ENCODE measurements at regions not wholly inside any gene's neighbourhood (a gene's known extent, or its start where the extent isn't known, plus 50 kb on each side); places are given as distances from the start of the nearest gene placed in this dataset.

DNA sequence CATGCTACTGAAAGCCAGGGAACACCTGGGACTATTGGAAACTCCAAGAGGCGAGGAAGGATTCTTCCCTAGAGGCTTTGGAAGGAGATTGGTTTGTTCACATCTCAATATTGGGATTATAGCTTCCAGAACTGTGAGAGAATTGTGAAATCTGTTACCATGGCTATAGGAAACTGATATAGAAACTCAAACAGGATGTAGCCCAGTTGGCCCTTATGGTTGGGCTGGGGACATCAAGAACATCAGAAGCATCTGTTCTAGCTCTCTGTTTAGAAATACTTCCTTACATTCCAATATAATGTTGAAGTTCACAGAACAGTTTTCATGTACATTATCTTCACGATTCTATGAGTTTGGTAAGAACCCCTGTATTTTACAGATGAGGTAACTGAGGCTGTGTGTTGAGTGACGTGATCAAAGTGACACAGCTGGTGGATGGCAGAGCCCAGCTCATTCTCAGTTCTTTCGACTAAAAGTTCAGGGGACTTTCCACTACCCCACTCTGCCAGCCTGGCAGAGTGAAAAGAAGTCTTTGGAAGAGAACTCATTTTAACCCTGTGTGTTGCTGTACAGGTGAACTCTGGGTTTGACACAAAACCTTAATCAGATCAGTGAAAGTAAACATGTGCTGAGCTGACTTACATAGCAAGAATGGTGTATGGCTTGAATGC, 183.0 kb downstream of the GBA3 start:
- POLR2A ChIA-PET: no interaction called here
- H3K27me3 ChIP-seq (ENCODE audit: control insufficient read depth in 1 of 2, insufficient read depth in 2 of 2, low read length in 2 of 2): no peaks in the 10 kb centered on the region; a peak in 1 of 5 replicates
- WGBS (ENCODE audit: low lambda C conversion rate): 9% methylated on average over 4 of the region's 4 CpGs

More for the DNA sequence above, 183.0 kb downstream of the GBA3 start:
- H2AFZ ChIP-seq (ENCODE audit: low read length): no peak overlapping the region
- H3K9ac ChIP-seq (ENCODE audit: insufficient read depth, low read depth, low read length): no peak overlapping the region
- no peaks in the 10 kb centered on the region for H3K36me3 ChIP-seq (replicated peaks in 1 of 2; ENCODE audit: control insufficient read depth in 1 of 2, insufficient read depth in 2 of 2, low read length in 2 of 2)
- DNase-seq (ENCODE audit: low spot score) (no peak), FAIRE-seq (no peak), ATAC-seq (no peak; the same call in 1 of the 3 replicates)
- no peak overlapping the region for H3K4me3 ChIP-seq (replicated peaks in 1 of 3; ENCODE audit: insufficient read depth in 1 of 3, low read depth in 2 of 3, low read length in 3 of 3)
- in situ Hi-C loops (cut with HindIII; ENCODE audit: extremely low pct_ligation_motif_present, low pct_unique_long_range_greater_than_20kb) (no loop called here), intact Hi-C loops (cut with micrococcal nuclease; ENCODE audit: unreplicated experiment) (no loop called here)
- no peak overlapping the region for H3K4me2 ChIP-seq (ENCODE audit: low read depth, low read length)
- TF ChIP-seq GRHL1 (CRISPR knock-in tag; conservative IDR thresholded peaks at IDR 0.05) (no peak), SNAPC2 (CRISPR knock-in tag; IDR thresholded peaks at IDR 0.05) (no peak), CTCF (CRISPR knock-in tag; IDR thresholded peaks at IDR 0.05) (no peak)
- H3K9me3 ChIP-seq (ENCODE audit: low read length): no peaks in the 10 kb centered on the region
- no TSS peak for BruUV-seq (replicated peaks)
- no peaks in the 10 kb centered on the region for H3K79me2 ChIP-seq (ENCODE audit: insufficient read depth, low read length)
- H4K20me1 ChIP-seq (ENCODE audit: insufficient read depth, low read length): no peaks in the 10 kb centered on the region
- H3K27ac ChIP-seq (ENCODE audit: extremely low read length, insufficient read depth, low read length): no peak overlapping the region
- CTCF ChIA-PET (ENCODE audit: low intra/inter-chr PET ratio, low total read pairs): no interaction called here
- H3K4me1 ChIP-seq (ENCODE audit: insufficient read depth, low read length): no peaks in the 10 kb centered on the region

Data from HepG2 (cell line).